ENCODE measurements at regions not wholly inside any gene's neighbourhood (a gene's known extent, or its start where the extent isn't known, plus 50 kb on each side); places are given as distances from the start of the nearest gene placed in this dataset.

GRCh38 chr14:65352964-65353530 lies 59.5 kb upstream of the FUT8 start:
- DNase-seq (ENCODE audit: low read depth), result peak; percentile 73

- DNase-seq (ENCODE audit: low read depth), result no peak
Observed at GRCh38 chr14:65354131-65354530, 58.4 kb upstream of the FUT8 start.

- no peak for DNase-seq (ENCODE audit: low read depth)
Observed at GRCh38 chr14:65354715-65355114, 57.8 kb upstream of the FUT8 start.

DNA sequence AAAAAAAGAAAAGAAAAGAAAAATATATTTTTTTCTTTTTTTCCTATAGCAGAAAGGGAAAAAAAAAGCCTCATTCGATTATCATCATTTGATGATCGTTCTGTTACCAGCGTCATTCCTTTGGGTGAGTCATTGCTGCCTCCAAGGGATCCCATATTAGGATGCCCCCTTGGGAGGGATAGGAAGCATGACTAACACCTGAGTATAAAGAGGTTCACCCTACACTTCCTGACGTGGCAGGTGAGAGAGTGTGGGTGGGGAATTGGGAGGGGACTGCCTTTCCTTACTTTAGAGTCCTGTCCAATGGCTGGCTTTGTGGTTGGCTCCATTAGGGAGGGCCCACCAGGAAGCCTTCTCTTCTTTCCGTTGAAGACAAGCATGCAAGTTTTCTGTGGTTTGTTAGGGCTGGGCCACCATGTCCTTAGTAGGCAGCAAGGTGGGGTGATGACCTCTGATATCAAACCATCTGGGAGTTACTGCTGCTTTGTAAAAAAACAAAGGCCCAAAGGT lies 56.1 kb upstream of the FUT8 start:
- peak; percentile 82 for DNase-seq (ENCODE audit: low read depth)

DNA sequence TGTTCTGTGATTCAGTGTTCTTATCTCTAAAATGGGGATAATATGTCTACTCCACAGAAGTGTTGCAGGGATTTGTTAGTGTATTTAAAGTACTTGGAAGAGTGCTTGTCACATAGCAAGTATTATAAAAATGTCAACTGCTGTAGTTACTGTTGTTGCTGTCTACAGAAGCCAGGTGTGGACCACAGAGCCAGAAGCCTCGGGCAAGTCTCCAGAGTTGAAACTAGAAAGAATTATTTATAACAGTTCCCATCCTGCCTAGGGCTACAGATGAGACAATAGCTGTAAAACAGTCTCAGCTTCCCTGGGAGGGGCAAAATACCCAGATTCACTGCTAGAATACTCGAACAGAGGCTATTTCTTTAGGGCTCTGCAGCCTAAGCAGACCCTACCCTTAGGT lies 55.4 kb upstream of the FUT8 start:
- peak; percentile 71 for DNase-seq (ENCODE audit: low read depth)

- no peak for DNase-seq (ENCODE audit: low read depth)
Observed at GRCh38 chr14:65357689-65358088, 54.8 kb upstream of the FUT8 start.

DNA sequence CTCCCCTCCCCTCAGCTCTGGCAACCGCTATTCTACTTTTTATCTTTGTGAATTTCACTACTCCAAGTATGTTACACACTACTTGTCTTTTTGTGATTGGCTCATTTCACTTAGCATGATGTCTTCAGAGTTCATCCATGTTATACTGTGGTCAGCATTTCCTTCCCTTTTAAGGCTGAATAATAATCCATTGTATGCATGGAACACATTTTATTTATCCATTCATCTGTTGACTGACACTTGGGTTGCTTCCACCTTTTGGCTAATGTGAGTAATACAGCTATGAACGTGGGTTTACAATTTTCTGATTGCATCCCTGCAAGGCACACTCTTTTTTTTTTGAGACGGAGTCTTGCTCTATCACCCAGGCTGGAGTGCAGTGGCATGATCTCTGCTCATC lies 53.0 kb upstream of the FUT8 start:
- DNase-seq (ENCODE audit: low read depth), result peak; percentile 38

- DNase-seq (ENCODE audit: low read depth), result no peak
Observed at GRCh38 chr14:65360144-65360784, 52.3 kb upstream of the FUT8 start.

GRCh38 chr14:65361920-65362319 lies 50.6 kb upstream of the FUT8 start:
- no peak for DNase-seq (ENCODE audit: low read depth)
